COR-L47 (cell line): ENCODE measurements at regions not wholly inside any gene's neighbourhood (a gene's known extent, or its start where the extent isn't known, plus 50 kb on each side); places are given as distances from the start of the nearest gene placed in this dataset.

Source experiments
- DNase-seq: peaks from one replicate; lab custom pipeline; 2025; lab: John Stamatoyannopoulos, UW

DNA sequence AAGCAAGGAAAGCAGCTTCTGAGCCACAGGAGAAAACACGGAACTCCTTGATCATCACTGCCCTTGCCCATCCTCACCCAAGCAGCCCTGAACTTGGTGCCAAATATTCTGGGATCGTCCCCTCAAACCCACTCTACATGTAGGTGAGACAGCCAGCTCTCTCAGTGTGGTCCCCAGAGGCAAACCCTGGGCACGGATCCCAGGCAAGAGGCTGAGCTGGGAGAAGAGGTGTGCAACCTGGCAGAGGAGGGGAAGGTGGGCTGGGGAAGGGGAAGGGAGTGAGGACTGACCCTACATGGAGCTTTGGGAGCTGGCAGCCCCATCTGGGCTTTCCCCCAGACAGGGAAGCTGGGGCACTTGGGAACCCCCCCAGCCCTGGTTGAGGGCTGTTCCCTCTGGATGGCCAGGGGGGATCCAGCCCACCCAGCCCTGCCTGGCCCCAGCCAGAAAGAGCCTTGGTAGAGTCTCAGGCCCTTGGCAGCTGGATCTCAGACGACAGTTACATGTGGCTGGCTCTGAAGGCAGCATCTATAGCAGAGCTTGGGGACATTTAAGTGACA, 186.2 kb upstream of the CST7 start:
- DNase-seq: no peak

DNA sequence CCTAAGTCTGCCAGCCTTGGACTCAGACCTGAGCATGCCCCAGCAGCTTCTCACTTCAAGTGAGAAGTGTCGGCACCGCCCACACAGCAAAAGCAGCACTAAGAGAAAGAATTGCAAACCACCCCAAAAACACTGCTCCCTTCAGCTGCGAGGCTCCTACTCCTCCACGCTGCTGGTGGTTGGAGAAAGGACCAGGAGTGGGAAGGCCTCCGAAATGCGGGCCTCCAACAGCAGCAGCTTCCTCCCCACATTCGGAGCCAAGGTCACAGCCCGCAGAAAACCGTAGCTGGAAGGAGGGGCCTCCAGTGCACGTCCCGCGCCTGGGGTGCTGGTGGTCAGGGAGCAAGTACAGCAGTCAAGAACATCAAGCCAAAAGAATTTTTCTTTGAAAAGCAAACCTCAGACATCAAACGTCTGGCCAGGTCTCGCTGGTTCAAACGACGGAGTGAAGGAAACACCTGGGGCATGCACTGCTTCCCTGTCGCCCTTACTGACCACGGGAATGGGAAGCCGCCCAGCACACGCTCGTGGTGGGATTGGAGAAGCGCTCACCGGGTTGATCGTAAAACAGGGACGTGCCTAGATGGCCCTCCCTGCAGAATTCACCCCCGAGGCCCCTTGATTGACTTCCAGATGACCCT, 185.6 kb upstream of the CST7 start:
- DNase-seq: no peak

DNA sequence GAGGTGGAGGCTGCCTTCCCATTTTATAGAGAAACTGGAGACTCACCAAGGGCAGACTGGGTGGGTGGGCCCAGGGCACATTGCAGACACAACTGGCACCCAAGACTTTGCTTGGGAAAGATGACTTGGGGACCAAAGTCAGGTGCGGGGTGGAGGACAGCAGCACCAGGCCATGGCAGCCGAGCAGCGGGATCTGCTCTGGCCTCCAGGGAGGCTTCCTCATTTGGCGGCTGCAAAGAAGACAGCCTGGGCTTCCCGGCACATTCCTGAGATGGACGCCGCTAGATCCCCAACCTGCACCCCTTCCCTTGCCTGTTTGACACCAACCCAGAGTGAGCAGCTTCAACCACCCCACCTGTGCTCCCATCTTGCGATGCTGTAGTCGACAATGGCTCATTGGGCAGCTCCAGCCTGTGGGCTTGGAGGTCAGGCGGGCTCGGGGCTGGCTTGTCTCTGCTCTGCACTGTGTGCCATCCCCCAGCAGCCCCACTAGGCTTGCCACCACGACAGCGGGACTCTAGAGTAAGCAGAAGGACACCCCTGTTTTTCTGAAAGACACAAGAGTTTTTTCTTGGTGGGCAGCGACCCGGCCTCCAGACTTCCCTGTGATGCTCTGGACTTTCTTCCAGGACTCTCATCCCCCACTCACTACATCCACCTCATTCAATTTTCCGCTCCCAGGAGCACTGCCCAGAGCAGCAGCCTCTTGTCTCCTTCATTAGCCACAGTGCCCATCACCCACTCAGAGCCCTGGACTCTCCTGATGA, 184.9 kb upstream of the CST7 start:
- DNase-seq: no peak

- DNase-seq: no peak
Observed at GRCh38 chr20:24764794-24765202, 184.3 kb upstream of the CST7 start.

DNA sequence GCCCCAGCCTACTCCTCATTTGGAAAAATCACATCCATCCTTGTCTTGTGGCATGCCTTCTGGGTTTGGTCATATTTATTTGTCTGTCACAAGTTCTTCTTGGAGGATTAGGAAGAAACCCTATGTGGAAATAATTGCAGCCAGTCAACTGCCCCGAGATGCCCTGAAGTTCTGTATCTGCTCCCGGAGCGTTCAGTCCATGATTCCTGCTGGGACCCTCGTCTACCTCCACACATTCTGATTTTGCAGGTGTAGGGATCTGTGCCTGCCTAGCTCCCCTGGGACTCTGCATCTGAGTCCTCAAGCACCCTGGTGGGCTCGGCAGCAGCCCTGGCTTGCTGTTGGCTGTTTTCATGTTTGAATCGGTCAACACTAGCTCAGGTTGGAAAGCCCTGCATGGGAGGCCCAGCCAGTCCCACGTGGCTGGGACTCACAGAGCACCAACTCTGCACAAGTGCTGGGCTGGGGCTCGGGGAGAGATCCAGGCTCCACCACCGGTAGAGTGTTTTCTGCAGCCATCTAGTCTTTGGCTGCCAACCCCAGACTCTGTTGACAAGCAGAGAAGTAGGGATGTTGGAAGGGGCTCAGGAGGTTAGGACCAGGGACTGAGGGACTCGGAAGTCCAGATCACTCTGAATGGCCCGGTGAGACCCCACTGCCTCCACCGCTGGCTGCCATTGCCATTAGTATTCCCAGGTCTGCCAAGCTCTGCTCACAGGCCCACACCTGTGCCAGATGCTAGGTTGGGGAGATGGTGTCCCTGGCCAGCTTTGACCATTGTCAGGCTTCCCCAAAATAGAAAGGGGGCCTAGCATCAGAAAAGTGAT, 183.5 kb upstream of the CST7 start:
- no peak for DNase-seq

- DNase-seq: no peak
Observed at GRCh38 chr20:24766143-24766527, 182.9 kb upstream of the CST7 start.

- no peak for DNase-seq
Observed at GRCh38 chr20:24766826-24767622, 182.0 kb upstream of the CST7 start.

DNA sequence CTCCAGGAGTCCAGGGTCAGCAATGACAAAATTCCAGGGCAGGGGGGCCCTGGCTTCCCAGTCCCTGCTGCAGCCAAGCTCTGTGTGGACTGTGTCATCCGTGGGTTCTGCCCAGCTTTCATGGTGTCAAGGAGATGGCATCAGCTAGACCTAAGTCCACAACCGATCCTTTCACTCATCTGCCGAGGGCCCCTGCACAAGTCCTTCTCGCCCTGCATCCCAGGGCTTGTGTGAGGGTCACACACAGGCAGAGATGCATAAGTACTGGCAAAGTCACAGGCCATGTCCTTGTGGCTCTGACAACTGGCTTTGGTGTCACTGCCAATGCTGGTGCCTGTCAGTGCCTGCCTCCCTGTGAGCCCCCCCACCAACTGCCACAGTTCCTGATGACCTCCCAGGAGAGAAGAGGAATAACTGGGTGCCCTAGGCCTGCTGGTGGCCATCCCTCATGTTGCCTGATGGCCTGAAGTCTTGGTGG, 181.4 kb upstream of the CST7 start:
- DNase-seq: no peak

- no peak for DNase-seq
Observed at GRCh38 chr20:24768201-24768636, 180.8 kb upstream of the CST7 start.

DNA sequence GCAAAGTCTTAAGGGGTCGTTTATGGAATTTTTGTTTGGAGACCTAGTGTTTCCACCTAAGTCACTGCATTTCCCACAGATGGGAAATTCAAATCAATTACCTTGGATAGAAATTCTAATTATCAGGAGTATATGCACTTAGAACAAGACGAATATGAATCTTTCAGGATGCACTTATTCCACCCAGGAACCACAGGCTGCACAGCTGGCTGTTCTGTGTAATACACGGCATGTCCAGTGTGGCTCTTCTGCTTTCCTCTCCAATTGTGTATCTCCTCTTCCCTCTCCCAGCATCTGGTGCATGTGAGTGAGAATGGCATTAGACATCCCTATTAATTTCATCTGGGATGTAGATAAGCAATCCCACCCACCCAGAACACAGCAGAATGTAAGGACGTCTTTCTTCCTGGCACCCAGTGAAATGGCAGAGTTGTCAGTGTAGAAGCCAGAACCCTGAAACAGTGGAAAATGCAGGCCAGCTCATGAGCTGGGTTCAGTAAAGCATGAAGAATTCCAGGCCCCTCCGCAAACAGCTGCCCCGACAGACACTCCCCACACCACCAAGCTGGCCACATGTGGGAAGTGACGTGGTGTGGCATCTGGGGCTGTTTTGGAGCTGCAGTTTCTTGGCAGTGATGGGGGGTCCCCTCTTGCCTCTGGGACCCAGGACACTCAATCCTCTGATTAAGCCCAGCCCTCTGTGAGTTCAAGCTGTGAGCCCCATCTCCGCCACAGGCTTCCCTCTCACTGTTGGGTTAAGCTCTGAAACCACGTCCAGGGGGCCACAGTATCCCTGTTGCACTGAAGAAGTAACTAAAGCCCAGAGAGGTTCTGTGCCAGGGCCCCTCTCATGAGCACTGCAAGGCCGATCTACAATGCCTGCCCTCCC, 180.1 kb upstream of the CST7 start:
- DNase-seq: no peak

- DNase-seq: no peak
Observed at GRCh38 chr20:24769878-24770627, 179.0 kb upstream of the CST7 start.

DNA sequence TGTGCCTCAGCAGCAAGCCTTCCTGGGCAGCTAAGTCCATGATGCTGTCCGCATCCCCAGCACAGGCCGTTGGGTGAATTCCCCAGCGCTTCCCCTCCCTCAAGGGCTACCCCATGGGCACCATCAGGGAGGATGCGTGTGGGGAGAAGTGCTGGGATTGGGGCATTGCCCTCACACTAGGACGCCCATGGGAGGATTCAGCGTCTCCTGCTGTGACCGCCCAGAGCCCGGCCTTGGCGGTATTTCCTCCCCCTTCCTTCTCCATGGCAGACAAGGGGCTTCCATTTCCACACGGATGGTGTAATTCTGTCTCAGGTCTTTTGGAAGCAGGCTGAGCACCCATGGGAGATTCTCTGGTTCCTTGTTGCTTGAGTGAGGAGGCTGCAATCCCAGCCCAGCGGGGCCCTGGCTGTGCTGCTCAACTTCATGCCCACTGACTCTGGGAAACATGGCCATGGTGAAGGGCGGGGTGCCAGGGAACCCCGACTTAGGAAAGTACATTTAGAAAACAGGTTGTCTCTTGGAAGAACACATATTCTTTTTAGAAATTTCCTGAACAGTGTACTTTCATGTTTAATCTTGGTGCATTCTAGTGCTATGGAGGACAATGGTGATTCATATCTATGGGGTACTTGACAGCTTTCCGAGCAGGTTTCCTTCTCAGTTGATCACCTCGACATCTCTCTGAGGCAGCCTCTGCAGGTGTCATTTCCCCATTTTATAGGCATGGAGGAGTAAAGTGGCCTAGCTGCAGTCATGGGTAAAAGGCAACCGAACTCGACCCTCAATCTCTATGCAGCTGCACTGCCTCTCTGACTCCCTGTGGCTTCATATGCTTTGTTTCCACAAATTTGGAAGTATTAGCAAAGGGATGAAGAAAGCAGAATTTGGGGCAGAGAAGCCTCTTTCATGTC, 178.2 kb upstream of the CST7 start:
- no peak for DNase-seq

DNA sequence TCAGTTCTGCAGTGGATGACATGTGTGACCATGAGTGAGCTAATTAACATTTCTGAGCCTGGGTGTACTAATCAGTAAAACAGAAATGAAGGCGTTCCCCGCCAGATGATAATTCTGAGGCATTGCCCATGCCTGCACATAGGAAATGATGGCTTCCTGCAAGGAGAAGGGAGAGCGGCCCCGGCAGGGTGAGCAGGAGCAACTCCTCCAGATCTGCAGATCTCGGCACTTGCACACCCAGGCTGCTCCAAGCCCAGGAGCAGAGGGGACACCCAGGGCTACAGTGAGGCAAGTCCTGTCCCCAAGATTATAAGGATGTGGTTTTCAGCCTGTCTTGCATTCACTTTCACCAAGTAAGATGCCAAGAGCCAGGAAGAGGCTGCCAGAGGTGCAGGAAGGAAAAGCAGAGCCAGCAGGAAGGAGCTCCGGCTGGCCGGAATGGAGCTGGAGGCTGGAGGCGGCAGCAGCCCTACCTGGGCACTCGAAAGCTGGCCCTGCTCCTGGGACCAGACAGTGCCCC, 177.5 kb upstream of the CST7 start:
- no peak for DNase-seq

DNA sequence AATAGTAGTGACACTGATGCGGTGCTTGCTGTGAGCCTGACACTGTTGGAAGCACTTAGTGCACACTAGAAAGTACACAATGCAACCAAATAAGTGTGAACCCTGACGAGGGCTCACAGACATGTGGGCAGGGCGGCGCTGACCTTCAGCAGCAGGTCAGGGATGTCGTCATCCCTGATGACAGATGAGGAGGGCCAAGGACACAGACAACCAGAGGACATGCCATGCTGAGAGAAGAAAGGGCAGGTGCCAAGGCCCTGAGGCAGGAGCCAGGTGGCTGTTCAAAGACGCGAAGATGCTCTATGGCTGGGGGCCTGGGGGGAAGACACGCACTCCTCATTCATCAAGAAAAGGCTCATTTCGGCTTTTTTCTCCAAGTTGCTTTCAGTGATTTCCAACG, 176.4 kb upstream of the CST7 start:
- no peak for DNase-seq

- DNase-seq: no peak
Observed at GRCh38 chr20:24773168-24773567, 175.9 kb upstream of the CST7 start.

DNA sequence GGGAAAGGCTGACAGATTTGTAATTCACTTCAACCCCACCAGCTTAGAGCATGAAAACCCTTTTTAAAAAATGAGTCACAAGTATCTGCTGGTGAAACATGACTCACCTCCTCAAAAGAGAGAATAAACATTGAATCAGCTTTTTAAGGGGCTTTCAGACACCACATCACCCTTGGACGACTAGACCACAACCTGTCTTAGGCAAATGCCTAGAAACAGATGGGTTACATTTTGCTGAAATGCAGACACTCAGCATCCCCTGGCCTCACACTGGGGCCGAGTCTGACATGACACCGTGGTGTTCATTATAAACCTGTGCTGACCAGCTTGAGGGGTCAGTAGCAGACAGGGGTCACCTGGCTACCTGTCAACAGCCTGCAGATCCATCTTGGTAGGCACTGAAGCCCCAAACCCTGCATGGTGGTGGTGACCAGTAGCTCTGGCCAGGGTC, 175.3 kb upstream of the CST7 start:
- no peak for DNase-seq

DNA sequence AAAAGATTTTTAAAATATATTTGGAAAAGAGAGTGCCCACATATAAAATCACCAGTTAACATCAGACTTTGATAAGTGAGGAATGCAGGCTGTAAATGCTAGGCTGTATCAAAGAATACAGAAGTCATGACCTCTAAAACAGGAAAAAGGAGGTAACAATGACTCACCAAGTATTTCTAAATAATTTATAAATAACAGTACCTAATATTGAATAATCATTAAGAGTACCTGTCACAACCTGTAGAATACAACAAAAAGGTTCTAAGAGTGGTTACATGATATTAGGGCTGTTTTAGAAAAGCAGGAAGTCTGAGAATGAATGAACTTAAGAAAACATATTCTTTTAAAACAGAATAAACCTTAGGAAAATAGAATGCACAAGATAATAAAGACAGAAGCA, 173.1 kb upstream of the CST7 start:
- no peak for DNase-seq

DNA sequence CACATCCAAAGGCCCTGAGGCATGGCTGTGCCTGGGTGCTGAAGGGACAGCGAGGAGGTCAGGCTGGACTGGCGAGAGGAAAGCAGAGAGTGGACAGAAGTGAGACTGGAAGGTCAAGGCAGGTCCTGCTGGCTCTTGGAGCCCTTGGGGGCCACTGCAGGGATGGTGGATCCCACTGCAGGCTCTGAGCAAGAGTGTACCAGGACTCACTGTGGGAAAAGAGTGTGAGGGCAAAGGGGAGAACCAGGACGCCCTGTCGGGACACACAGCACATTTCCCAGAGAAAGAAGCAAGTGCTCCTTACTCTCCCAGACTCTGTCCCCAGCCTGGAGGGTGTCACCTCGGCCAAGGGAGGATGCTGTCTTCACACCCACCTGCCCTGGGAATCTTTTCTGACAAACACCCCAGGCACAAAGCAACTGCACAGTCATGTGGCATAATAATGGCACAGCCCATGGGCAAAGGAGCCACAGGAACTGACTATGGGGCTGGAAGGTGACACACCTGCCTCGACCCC, 172.3 kb upstream of the CST7 start:
- no peak for DNase-seq
